ENCODE measurements at regions not wholly inside any gene's neighbourhood (a gene's known extent, or its start where the extent isn't known, plus 50 kb on each side); places are given as distances from the start of the nearest gene placed in this dataset.
"Not testable (repeated sequence)": the region's sequence is repeated elsewhere in the genome, so short reads cannot be mapped to it uniquely, and the experiment has no call there.

DNA sequence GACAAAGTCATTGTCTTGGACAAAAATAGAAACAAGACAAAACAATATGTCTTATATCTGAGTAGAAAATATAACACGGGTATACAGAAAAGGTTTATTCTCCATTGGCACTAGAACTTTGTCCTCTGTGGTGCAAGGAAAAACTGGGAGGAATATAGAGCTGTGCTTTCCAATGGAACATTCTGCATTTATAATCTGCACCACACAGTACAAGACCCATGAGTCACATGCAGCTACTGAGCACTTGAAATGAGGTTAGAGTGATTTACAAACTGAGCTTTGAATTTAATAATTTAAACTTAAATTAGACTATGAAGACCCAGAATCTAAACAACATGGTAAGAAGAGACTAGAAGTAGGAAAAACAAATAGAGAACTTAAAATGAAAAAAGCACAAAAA, 86.1 kb downstream of the RAP2A start:
- DNase-seq (ENCODE audit: low spot score) = no peak

DNA sequence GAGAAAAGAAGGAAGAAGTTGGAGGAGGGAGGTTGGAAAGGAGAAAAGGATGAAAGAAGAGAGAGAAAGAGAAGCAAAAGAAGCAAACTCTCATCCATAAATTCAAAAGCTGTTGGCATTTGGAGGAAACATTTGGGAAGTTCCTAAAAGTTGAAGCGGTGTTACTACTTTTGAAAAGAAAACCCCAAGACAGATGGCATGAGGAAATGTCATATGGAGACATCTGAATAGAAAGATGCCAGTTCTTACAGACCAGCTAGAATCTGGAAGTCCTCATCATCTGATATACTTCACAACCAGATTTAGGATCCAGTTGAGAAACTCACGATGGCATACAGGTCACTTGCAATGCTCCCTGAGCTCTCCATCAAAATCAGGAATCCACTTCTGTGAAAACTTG, 86.9 kb downstream of the RAP2A start:
- no peak for DNase-seq (ENCODE audit: low spot score)

DNA sequence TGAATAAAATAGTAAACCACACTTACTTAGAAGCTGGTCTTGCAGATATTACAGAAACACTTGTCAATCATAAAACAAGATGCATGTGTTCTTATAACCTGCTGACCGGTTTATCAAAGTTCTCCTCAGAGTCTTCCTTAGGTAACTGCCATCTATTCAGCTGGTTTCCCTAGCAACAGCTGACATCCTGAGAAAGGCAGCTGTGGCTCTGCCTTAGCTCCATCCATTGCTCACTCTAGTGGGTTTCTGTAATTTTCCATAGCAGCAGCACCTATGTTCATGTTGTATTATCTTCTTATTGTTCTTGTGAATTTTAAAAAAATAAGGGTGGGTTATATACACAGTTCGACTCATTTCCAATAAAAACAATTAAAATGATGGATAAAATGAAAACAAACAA, 87.8 kb downstream of the RAP2A start:
- DNase-seq (ENCODE audit: low spot score) = no peak

DNA sequence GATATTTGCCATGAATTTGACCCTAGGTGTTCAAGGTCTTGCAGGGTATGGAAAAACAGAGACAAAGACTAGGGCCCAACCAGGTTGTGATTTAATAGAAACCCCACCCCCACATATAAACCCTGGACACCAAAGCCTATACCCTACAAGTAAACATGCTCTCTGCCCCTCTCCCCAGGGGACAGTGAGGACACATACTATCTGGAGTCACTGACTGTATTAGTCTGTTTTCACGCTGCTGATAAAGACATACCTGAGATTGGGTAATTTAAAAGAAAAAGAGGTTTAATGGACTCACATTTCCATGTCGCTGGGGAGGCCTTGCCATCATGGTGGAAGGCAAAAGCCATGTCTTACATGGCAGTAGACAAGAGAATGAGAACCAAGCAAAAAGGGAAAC, 88.3 kb downstream of the RAP2A start:
- DNase-seq (ENCODE audit: low spot score) = no peak

DNA sequence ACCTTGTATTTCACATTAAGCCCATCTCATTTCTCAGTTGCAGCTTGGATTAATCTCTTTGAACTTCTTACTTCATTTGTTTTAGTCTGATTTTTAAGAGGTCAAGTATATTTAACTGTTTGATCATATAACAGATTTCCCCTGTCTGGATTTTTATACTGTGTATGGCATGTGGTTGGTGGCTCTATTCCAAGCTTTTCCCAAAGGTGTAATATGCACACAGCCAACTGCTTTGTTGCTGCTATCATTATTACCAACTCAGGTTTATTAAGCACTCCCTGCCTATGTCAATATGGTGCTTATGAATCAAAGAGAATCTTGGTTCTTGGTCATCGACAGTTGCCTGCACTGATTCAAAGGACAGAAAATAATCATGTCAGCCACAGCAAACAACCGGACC, 92.6 kb downstream of the RAP2A start:
- no peak for DNase-seq (ENCODE audit: low spot score)

DNA sequence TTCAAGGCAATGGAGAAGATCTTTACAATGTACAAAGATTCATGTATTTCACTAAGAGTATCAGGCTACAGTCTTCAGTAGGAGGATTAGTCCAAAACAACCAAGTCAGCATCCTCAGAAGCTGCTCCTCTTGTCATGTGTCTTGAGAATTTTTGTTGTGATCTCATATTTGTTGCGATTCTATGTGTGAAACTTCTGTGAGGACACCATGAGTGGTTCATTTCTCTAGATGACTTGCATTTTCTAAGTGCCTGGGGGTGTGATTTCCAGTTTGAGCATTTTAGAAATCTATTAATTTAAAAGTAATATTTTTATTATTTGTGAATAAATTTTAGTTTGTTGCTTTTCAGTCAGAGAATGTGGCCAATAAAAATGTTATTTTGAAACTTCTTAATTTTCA, 94.5 kb downstream of the RAP2A start:
- no peak for DNase-seq (ENCODE audit: low spot score)

DNA sequence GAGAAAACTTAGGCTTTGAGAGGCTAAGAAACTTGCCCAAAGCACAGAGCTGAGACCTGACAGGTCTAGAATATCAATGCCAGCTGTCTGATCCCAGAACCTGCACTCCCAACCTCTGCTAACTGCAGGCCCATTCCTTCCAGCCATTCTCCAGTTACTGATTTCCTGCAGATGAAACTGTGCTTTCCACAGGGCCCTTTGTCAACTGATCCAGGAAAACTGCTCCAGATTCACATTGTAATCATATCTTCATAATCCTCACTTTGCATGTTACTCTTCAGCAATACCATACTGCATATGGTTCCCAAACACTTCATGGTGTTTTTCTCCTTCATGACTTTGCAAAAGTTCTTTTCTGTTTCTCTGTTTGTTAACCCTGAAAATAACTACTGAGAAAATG, 100.6 kb downstream of the RAP2A start:
- no peak for DNase-seq (ENCODE audit: low spot score)

DNA sequence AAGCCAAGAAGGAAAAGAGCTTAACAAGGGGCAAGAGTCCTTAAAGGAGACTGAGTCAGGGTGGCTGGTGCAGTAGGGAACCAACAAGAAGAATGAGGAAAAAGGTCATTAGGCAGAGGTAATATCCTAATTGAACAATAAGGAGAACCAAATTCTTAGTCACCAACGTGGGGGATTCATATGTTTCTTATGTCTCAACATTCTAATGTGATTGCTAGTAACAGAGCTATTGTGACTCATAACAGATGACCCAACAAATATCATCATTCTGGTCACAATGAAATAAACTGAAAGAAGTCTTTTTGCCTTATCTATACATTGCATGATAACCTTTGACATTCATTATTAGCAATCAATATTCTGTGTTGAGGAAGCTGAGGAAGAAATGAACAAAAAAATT, 101.6 kb downstream of the RAP2A start:
- no peak for DNase-seq (ENCODE audit: low spot score)

DNA sequence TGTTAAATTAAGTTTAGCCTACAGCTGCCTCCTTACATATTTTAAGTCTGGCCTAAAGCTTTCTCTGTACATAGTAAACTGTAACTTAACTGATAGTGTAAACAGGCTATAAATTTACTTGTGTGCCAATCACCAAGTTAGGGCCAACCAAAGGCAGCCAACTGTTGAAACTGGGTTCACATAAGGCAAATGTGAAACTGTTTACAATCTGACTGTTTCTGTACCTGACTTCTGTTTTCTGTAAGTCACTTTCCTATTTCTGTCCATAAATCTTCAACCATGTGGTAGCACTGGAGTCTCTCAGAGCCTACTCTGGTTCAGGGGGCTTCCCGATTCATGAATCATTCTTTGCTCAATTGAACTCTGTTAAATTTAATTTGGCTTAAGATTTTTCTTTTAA, 103.1 kb downstream of the RAP2A start:
- no peak for DNase-seq (ENCODE audit: low spot score)

DNA sequence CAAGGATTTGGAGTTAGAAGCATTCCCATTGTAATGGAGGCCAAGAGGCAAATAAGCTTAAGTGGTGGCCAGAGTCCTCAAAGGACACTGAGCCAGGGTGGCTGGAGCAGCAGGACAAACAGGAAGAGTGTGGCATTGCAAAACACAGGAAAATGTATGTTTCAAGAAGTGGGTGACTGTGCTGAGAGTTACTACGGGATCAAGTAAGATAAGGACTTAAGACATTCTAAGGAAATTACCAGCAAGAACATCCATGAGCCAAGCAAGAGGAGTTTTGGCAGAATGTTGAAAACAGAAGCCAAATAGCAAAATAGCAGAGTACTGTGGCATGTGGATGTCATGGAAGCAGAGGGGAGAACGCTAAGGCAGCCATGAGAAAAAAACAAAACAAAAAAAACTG, 104.2 kb downstream of the RAP2A start:
- no peak for DNase-seq (ENCODE audit: low spot score)

DNA sequence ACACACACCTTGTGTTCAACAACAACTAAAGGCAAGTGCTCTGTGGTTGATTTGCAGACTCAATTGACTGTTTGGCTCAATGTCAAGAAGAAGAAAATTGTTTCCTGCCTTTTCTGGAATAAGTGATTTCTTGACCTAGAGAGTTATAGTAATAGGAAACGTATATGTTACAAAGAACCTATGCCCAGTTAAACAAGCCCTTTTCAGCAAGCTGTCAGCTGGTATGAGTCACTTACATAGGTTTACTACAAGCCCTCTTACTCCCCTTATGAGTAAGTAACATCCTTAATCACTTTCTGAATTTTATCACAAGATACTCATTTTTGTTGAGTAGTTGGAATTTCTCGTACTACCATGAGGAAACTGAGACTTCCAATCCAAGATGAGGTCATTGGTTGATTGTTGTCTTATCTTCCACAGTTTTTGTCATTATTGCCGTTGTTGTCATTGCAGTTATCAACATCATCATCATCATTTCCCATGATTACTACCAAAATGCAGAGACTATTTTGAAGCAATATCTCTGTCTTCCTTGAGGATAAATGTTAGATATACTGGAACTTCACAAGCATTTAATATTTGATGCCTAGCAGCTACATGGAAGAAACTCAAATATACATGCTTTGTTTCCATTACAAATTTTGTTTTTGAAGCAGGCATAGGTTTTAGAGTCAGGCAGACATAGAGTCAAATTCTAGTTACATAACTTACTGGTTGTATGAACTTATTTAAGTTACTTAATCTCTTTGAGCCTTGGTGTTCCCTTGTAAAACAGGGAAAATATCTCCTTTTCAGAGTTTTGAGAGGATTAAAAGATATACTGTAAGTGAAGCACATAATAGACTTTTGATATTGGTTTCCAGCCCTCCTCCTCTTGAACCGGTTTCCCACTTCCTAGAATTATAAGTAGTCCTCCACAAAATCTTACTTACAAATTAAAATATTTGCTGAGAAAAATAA, 106.0 kb downstream of the RAP2A start:
- DNase-seq (ENCODE audit: low spot score) = no peak

DNA sequence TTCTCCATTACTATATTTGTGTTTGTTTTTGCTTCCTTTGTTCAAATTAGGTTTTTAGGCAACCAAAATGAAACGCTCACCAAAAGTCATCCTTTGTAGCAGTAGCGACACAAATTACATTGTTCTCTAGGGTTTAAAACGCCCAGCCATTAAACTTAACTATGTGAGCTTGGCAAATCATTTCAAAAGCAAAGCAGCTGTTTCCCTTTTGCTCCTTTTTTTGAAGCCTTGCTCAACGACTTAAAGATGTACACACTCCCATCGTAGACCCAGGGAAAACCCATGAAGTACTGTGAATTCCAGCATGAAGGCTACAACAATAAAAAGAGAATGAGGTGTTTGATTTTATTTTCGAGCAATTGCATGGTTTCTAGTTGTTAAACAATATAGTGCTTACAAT, 106.7 kb downstream of the RAP2A start:
- DNase-seq (ENCODE audit: low spot score) = no peak

DNA sequence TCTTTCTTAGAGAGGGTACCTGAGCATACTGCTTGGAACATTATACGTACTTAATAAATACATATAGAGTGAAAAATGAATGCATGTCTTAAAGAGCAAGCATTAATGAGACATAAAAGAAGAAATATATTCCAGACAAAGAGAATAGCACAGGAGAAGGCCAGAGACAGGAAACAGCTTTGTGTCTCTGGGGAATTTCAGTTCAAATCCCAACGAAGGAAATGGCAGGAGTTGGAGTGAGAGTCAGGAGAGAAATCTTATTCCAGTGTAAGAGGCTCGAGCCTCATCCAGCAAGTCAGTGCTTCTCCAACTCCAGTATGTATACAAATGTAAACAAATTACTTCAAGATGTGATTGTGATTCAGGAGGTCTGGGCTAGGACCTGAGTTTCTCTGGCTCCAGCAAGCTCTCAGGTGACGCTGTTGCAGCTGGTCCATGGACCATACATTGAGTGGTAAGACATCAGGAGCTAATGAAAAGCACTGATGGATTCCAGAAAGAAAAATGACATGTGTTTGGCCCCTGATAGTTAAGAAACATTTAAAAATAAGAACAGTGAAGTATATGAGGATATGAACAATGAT, 108.2 kb downstream of the RAP2A start:
- DNase-seq (ENCODE audit: low spot score) = no peak

DNA sequence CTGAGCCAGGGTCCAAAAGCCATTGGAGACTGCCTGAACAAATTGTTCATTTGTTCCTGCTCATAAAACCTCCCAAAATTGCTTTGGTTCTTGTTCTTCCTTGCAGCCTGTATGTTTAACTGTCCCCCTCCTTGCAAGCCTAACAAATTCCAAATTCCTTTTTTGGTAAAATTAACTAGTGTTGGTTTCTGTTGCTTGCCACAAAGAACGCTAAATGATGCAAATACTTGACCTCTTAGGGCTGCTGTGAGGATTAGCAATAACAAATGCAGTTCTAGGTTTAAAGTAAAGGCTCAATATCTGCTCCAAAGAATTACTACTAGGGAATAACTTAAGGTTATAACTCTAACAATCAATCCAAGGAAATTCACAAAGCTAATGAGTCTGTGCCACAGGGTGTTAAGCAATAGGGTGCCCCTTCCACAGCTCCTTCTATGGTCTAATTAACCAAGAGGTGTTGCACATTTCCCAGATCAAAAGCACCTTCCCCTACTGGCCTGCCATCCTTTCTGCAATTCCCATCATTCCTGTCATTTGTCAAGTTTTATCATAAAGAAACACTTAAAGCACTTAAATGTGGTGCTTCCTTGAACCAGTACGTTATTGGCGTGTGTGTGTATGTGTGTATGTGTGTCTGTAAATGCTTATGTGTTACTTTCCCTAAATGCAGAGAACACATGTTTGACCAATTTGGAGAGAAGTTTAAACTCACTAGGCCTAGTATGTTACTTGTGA, 110.2 kb downstream of the RAP2A start:
- no peak for DNase-seq (ENCODE audit: low spot score)

DNA sequence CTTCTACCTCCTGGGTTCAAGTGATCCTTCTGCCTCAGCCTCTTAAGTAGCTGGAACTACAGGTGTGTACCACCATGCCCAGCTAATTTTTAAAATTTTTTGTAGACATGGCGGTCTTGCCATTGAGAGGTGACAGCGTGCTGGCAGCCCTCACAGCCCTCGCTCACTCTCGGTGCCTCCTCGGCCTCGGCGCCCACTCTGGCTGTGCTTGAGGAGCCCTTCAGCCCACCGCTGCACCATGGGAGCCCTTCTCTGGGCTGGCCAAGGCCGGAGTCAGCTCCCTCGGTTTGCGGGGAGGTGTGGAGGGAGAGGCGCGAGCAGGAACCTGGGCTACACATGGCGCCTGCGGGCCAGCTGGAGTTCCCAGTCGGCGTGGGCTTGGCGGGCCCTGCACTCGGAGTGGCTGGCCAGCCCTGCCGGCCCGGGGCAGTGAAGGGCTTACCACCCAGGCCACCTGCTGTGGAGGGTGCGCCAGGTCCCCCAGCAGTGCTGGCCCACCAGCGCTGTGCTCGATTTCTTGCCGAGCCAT, 111.1 kb downstream of the RAP2A start:
- DNase-seq (ENCODE audit: low spot score) = not testable (repeated sequence)

DNA sequence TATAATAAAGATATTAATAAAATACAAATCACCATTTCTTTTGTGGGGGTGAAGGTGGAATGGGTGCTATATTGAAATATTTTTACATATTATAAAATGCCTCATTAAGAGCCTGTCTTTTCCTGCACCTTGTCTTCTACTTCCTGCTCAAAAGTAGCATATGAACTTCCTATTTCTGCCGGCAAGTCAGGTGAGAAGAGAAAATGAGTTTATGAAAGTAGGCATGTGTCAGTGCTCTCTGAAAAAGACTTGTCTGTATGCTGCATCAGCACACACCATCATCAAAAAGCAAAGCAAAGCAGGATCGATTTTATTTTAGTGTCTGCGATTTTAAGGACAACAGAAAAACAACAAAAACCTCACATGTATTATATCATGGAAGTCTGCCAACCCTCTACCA, 114.2 kb downstream of the RAP2A start:
- no peak for DNase-seq (ENCODE audit: low spot score)

DNA sequence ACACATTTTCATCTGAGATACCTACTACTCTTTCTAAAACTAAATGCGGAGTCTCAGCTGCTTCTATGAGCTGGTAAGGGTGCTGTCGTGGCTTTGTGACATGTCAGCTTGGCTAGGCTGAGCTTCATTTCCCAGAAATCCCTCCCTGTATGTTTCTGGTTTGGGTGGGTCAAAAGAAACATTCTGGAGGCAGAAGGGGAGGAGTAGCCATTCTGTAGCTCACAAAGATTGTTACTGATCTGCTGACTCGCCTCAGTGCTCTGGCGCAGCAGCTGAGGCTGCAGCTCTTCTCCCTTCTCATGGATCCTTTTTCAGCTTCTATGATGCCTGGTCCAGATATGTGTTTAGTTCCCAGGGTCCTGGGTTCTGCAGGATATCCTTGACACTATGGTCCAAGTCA, 114.7 kb downstream of the RAP2A start:
- DNase-seq (ENCODE audit: low spot score) = no peak

DNA sequence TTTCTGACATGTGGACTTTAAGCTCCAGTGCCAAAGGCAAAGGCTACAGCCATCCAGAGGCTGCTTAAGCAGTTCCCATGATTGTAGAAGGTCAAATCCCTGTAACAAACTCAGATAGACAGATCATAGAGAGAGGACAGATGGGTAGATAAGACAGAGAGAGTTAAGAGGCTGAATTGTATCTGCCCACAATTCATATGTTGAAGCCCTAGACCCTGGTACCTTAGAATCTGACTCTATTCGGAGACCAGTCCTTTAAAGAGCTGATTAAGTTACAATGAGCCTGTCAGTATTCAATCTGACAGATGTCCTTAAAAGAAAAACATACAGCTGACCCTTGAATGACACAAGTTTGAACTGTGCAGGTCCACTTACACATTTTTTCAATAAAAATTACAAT, 115.2 kb downstream of the RAP2A start:
- no peak for DNase-seq (ENCODE audit: low spot score)

DNA sequence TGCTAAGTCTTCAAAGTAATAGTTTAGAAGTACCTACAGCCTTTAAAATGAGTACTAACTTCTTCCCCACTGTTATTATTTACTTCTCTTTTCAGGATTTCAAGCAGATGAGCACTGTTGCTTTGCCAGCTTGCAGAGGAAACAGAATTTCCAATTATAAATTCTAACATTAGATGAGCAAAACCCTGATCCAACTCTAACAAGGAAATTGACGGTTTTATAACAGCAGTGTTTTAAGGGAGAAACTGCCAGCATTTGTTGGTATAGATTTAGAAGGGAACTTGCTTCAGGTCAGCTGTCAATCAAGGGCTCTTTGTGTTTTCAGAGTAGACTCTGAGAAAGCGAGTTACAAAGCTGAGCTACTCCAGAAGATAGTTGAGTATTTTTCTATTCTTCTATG, 120.5 kb downstream of the RAP2A start:
- DNase-seq (ENCODE audit: low spot score) = no peak

DNA sequence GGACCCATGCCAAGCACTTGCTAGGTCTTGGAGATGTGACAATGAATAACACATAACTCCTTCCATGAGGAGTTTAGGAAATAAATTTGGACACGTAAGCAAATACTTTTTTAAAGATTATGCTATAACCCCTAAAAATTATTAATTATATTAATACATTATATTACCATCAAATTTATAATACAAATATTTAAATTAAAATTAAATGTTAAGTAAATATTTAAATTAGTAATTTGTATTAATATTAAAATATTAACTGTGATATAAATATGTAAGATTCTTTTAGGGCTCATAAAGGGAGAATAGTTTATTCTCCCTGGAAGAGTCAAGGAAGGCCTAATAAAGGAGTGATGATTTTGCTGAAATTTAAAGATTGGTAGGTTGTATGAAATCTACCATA, 121.1 kb downstream of the RAP2A start:
- no peak for DNase-seq (ENCODE audit: low spot score)

DNA sequence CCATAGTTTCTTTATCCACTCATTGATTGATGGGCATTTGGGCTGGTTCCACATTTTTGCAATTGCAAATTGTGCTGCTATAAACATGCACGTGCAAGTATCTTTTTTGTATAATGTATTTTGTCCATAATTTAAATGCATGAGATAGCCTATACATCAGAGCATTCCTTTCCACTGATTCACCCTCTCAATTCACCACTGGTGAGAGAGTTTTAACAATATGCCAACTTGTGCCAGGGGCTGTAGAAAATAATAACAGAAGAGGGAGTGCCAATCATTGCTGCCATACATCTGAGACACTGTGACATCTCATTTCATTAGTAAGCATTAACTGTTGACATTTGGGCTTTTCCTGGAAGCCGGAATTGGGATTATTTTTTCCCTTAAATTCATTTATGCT, 125.1 kb downstream of the RAP2A start:
- DNase-seq (ENCODE audit: low spot score) = no peak

DNA sequence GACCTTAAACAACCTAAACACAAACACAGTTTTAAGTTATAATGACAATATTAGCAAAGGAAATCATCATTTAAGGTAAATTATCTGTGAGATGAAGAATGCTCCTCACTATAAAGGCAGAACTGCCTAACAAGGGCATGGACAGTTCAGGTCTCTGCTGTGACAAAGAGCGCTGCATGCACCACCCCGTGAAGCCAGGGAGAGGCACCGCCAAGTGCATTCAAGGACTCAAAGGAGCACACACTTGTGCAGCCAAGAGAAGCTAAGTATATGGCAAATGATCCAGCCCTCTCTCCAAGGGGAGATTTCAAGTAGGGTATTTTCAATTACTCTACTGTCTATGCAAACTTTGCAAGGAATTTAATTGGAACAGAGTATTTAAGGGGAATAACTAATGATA, 126.0 kb downstream of the RAP2A start:
- no peak for DNase-seq (ENCODE audit: low spot score)

DNA sequence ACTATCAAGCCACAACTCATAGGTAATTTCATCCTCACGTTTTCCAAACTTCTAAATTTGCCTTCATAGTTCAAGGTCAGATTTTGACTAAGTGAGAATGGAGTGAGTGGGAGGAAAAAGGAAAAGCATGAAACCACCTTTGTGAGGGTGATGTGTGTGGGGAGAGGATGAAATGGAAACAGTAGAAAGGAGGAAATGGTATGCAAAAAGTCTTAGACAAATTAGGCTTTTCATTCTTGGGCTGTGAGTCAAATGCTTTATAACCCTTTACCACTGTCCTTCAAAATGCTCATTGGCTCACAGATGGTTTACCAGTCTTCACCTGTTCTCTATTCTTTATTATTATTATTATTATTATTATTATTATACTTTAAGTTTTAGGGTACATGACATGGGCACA, 127.2 kb downstream of the RAP2A start:
- DNase-seq (ENCODE audit: low spot score) = no peak
